ENCODE measurements at regions not wholly inside any gene's neighbourhood (a gene's known extent, or its start where the extent isn't known, plus 50 kb on each side); places are given as distances from the start of the nearest gene placed in this dataset.
A peak's percentile ranks its signal among the peaks of the same experiment; 100 is the strongest.

DNA sequence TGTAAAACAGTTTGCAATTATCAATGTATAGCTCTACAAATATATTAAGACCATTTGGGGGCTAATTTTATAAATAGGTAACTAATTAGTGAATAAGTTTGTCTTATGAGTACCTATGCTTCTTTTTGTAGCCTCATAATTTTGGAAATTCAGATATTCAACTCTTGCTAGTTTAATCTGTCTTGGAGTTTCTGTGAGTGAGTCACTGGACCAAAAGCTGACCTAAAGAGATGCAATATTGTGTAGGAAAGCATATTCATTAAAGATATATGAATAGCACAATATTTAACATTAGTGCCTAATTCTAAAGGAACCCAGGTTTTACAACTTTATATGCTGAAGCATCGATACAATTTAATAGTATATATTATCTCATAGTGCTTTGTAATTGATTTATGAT is 161.3 kb upstream of the PCDH18 start:
- Histone ChIP-seq H3K4ac (ENCODE audit: low read length) (no peak overlapping the region), H3K14ac (ENCODE audit: low read length) (no peak overlapping the region)
- no CpG with 5 or more reads among the region's 1 CpG for WGBS, 2 donors (ENCODE audit: extremely low coverage in 2 of 2, insufficient read length in 2 of 2, insufficient replicate concordance in 1 of 2)

DNA sequence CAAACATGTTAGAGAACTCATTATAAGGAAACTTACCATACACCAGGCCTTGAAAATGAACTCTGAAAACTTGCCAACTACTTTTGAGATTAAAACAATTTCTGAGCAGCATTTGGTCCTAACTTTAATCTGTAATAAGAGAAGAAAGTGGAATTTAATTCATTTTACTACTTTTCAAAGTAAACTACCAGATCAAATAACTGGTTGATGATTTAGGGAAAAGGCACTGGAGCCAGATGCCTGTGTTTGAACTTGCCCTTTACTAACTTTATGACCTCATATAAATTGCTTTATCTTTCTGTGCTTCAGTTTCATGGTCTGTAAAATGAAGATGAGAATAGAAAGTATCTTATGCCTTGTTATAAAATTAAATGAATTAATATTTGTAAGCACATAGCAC is 159.9 kb upstream of the PCDH18 start:
- no peak overlapping the region for H3K4me3 ChIP-seq (ENCODE audit: low read length in 2 of 2)
- H4K8ac ChIP-seq (ENCODE audit: low read depth, low read length): no peak overlapping the region
- H3K79me1 ChIP-seq (ENCODE audit: low read depth, low read length): no peaks in the 10 kb centered on the region
- H2BK12ac ChIP-seq (ENCODE audit: low read length): no peak overlapping the region
- no peaks in the 10 kb centered on the region for H3K27me3 ChIP-seq (ENCODE audit: control insufficient read depth in 3 of 3, insufficient read depth in 3 of 3, low read depth in 1 of 3, low read length in 3 of 3)
- no peak overlapping the region for H2BK5ac ChIP-seq (ENCODE audit: low read length)
- H3K36me3 ChIP-seq (replicated peaks in 1 of 2; ENCODE audit: control insufficient read depth in 2 of 2, insufficient read depth in 2 of 2, low read length in 2 of 2): no peaks in the 10 kb centered on the region
- no peak overlapping the region for H3K27ac ChIP-seq (replicated peaks; ENCODE audit: low read length)
- no peak overlapping the region for H2AK5ac ChIP-seq (ENCODE audit: low read depth, low read length)
- no peak overlapping the region for H3K4ac ChIP-seq (ENCODE audit: low read length)
- H4K91ac ChIP-seq (ENCODE audit: low read depth, low read length, poor library complexity): no peak overlapping the region
- H3K9ac ChIP-seq (ENCODE audit: low read depth, low read length, poor library complexity): no peak overlapping the region
- H2BK15ac ChIP-seq (ENCODE audit: low read length): no peak overlapping the region
- DNase-seq (ENCODE audit: low spot score): no peak
- H3K23ac ChIP-seq (ENCODE audit: low read depth, low read length, poor library complexity): no peak overlapping the region
- H3K4me1 ChIP-seq (ENCODE audit: control insufficient read depth in 2 of 2, insufficient read depth in 1 of 2, low read depth in 1 of 2, low read length in 2 of 2): peaks cover 0 to 7% of the 10 kb centered on the region in 2 donors
- no peak overlapping the region for H3K18ac ChIP-seq (ENCODE audit: low read length)
- H3K9me3 ChIP-seq (replicated peaks in 1 of 2; ENCODE audit: control insufficient read depth in 2 of 2, insufficient read depth in 1 of 2, low read depth in 1 of 2, low read length in 2 of 2): no peaks in the 10 kb centered on the region
- H2AFZ ChIP-seq (ENCODE audit: low read length): peak overlapping the region; percentile 14
- H3K4me2 ChIP-seq (ENCODE audit: insufficient read depth, low read length, poor library complexity, severe bottlenecking): no peak overlapping the region
- H2BK120ac ChIP-seq (ENCODE audit: low read depth, low read length): no peak overlapping the region
- H3K14ac ChIP-seq (ENCODE audit: low read length): no peak overlapping the region

More for the DNA sequence above, 161.3 kb upstream of the PCDH18 start:
- Histone ChIP-seq H3K79me1 (ENCODE audit: low read depth, low read length) (no peaks in the 10 kb centered on the region), H4K91ac (ENCODE audit: low read depth, low read length, poor library complexity) (no peak overlapping the region), H3K4me2 (ENCODE audit: insufficient read depth, low read length, poor library complexity, severe bottlenecking) (no peak overlapping the region), H3K23ac (ENCODE audit: low read depth, low read length, poor library complexity) (no peak overlapping the region), H3K27me3 (ENCODE audit: control insufficient read depth in 3 of 3, insufficient read depth in 3 of 3, low read depth in 1 of 3, low read length in 3 of 3) (no peaks in the 10 kb centered on the region), H3K4me1 (ENCODE audit: control insufficient read depth in 2 of 2, insufficient read depth in 1 of 2, low read depth in 1 of 2, low read length in 2 of 2) (peaks cover 0 to 7% of the 10 kb centered on the region in 2 donors), H2AFZ (ENCODE audit: low read length) (no peak overlapping the region), H3K36me3 (replicated peaks in 1 of 2; ENCODE audit: control insufficient read depth in 2 of 2, insufficient read depth in 2 of 2, low read length in 2 of 2) (no peaks in the 10 kb centered on the region), H2BK5ac (ENCODE audit: low read length) (no peak overlapping the region), H3K4me3 (ENCODE audit: low read length in 2 of 2) (no peak overlapping the region), H2AK5ac (ENCODE audit: low read depth, low read length) (no peak overlapping the region), H3K27ac (replicated peaks; ENCODE audit: low read length) (no peak overlapping the region), H3K9me3 (replicated peaks in 1 of 2; ENCODE audit: control insufficient read depth in 2 of 2, insufficient read depth in 1 of 2, low read depth in 1 of 2, low read length in 2 of 2) (no peaks in the 10 kb centered on the region), H3K18ac (ENCODE audit: low read length) (no peak overlapping the region), H2BK120ac (ENCODE audit: low read depth, low read length) (no peak overlapping the region), H4K8ac (ENCODE audit: low read depth, low read length) (no peak overlapping the region), H2BK12ac (ENCODE audit: low read length) (no peak overlapping the region), H3K9ac (ENCODE audit: low read depth, low read length, poor library complexity) (no peak overlapping the region), H2BK15ac (ENCODE audit: low read length) (no peak overlapping the region)
- no peak for DNase-seq (ENCODE audit: low spot score)

DNA sequence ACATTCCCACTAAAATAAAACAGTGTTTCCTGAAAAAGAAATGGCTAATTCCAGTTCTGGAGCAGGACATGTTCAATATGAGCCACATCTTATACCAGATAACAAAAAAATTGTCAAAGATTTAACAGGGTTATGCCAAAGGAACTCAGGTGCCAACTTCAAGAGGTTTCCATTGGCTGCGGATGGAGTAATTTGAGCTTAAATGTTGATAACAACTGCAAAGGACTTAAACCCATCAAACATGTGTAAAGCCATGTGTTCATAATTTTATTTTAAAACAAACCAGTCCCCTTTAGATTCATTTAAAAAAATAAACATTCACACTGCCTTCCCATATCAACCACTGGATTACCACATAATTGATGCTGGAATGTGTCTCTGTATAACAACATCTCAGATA is 156.4 kb upstream of the PCDH18 start:
- no peak overlapping the region for H3K23ac ChIP-seq (ENCODE audit: low read depth, low read length, poor library complexity)
- WGBS, 2 donors (ENCODE audit: extremely low coverage in 2 of 2, insufficient read length in 2 of 2, insufficient replicate concordance in 1 of 2): no CpG with 5 or more reads among the region's 1 CpG
- no peak overlapping the region for H3K4me2 ChIP-seq (ENCODE audit: insufficient read depth, low read length, poor library complexity, severe bottlenecking)
- H2BK12ac ChIP-seq (ENCODE audit: low read length): no peak overlapping the region
- no peak overlapping the region for H3K4ac ChIP-seq (ENCODE audit: low read length)
- H3K27me3 ChIP-seq (ENCODE audit: control insufficient read depth in 3 of 3, insufficient read depth in 3 of 3, low read depth in 1 of 3, low read length in 3 of 3): no peaks in the 10 kb centered on the region
- H3K9ac ChIP-seq (ENCODE audit: low read depth, low read length, poor library complexity): no peak overlapping the region
- H3K9me3 ChIP-seq (replicated peaks in 1 of 2; ENCODE audit: control insufficient read depth in 2 of 2, insufficient read depth in 1 of 2, low read depth in 1 of 2, low read length in 2 of 2): no peaks in the 10 kb centered on the region
- H4K91ac ChIP-seq (ENCODE audit: low read depth, low read length, poor library complexity): no peak overlapping the region
- no peak overlapping the region for H3K14ac ChIP-seq (ENCODE audit: low read length)
- peaks cover 2 to 4% of the 10 kb centered on the region in 2 donors for H3K4me1 ChIP-seq (ENCODE audit: control insufficient read depth in 2 of 2, insufficient read depth in 1 of 2, low read depth in 1 of 2, low read length in 2 of 2)
- no peak overlapping the region for H2BK5ac ChIP-seq (ENCODE audit: low read length)
- no peak overlapping the region for H2AFZ ChIP-seq (ENCODE audit: low read length)
- H2BK120ac ChIP-seq (ENCODE audit: low read depth, low read length): no peak overlapping the region
- H2BK15ac ChIP-seq (ENCODE audit: low read length): no peak overlapping the region
- H2AK5ac ChIP-seq (ENCODE audit: low read depth, low read length): no peak overlapping the region
- H3K4me3 ChIP-seq (ENCODE audit: low read length in 2 of 2): no peak overlapping the region
- H4K8ac ChIP-seq (ENCODE audit: low read depth, low read length): no peak overlapping the region
- H3K79me1 ChIP-seq (ENCODE audit: low read depth, low read length): no peaks in the 10 kb centered on the region
- H3K18ac ChIP-seq (ENCODE audit: low read length): no peak overlapping the region
- no peaks in the 10 kb centered on the region for H3K36me3 ChIP-seq (replicated peaks in 1 of 2; ENCODE audit: control insufficient read depth in 2 of 2, insufficient read depth in 2 of 2, low read length in 2 of 2)
- DNase-seq (ENCODE audit: low spot score): no peak
- H3K27ac ChIP-seq (replicated peaks; ENCODE audit: low read length): no peak overlapping the region

DNA sequence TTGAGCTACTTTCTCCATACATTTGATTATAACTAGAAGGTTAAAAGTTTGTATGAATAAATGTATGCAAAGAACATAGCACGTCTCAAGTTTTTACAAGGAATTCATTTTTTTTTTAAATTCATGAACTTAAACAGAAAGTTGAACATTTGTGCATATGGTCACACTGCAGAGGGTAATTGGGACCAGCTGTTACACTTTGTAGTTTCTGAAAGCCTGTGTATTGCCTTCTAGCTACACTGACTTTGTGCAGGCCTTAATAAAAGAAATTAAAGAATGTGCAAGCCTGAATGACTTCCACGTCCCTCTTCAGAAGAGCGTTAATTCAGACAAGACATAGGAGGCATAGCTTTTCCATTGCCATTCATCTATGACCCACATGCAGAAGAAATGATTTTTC is 153.1 kb upstream of the PCDH18 start:
- peak overlapping the region; percentile 18 for H2AFZ ChIP-seq (ENCODE audit: low read length)
- no peak overlapping the region for H3K4me3 ChIP-seq (ENCODE audit: low read length in 2 of 2)
- no CpG with 5 or more reads among the region's 3 CpGs for WGBS, 2 donors (ENCODE audit: extremely low coverage in 2 of 2, insufficient read length in 2 of 2, insufficient replicate concordance in 1 of 2)
- no peaks in the 10 kb centered on the region for H3K27me3 ChIP-seq (ENCODE audit: control insufficient read depth in 3 of 3, insufficient read depth in 3 of 3, low read depth in 1 of 3, low read length in 3 of 3)
- H3K9me3 ChIP-seq (replicated peaks in 1 of 2; ENCODE audit: control insufficient read depth in 2 of 2, insufficient read depth in 1 of 2, low read depth in 1 of 2, low read length in 2 of 2): no peaks in the 10 kb centered on the region
- no peak overlapping the region for H3K18ac ChIP-seq (ENCODE audit: low read length)
- no peak overlapping the region for H2BK120ac ChIP-seq (ENCODE audit: low read depth, low read length)
- H3K14ac ChIP-seq (ENCODE audit: low read length): no peak overlapping the region
- H3K4me2 ChIP-seq (ENCODE audit: insufficient read depth, low read length, poor library complexity, severe bottlenecking): no peak overlapping the region
- no peak overlapping the region for H4K8ac ChIP-seq (ENCODE audit: low read depth, low read length)
- H3K23ac ChIP-seq (ENCODE audit: low read depth, low read length, poor library complexity): no peak overlapping the region
- no peaks in the 10 kb centered on the region for H3K36me3 ChIP-seq (replicated peaks in 1 of 2; ENCODE audit: control insufficient read depth in 2 of 2, insufficient read depth in 2 of 2, low read length in 2 of 2)
- no peak overlapping the region for H3K27ac ChIP-seq (replicated peaks; ENCODE audit: low read length)
- no peak overlapping the region for H3K9ac ChIP-seq (ENCODE audit: low read depth, low read length, poor library complexity)
- H3K4ac ChIP-seq (ENCODE audit: low read length): no peak overlapping the region
- H2BK5ac ChIP-seq (ENCODE audit: low read length): no peak overlapping the region
- no peak overlapping the region for H2BK12ac ChIP-seq (ENCODE audit: low read length)
- DNase-seq (ENCODE audit: low spot score): no peak
- H2BK15ac ChIP-seq (ENCODE audit: low read length): no peak overlapping the region
- no peaks in the 10 kb centered on the region for H3K79me1 ChIP-seq (ENCODE audit: low read depth, low read length)
- no peak overlapping the region for H4K91ac ChIP-seq (ENCODE audit: low read depth, low read length, poor library complexity)
- H2AK5ac ChIP-seq (ENCODE audit: low read depth, low read length): no peak overlapping the region
- H3K4me1 ChIP-seq (ENCODE audit: control insufficient read depth in 2 of 2, insufficient read depth in 1 of 2, low read depth in 1 of 2, low read length in 2 of 2): peaks cover 2 to 4% of the 10 kb centered on the region in 2 donors

All from neuronal stem cell (in vitro differentiated cells).